Kidney glomerular epithelial cell (primary cell): ENCODE measurements at regions not wholly inside any gene's neighbourhood (a gene's known extent, or its start where the extent isn't known, plus 50 kb on each side); places are given as distances from the start of the nearest gene placed in this dataset.
"Not testable (repeated sequence)": the region's sequence is repeated elsewhere in the genome, so short reads cannot be mapped to it uniquely, and the experiment has no call there.

ENCODE experiments used
- DNase-seq: peaks from one replicate; lab custom pipeline; 2025; lab: John Stamatoyannopoulos, UW

- DNase-seq: no peak
Observed at GRCh38 chr13:59358014-59358413, 805.7 kb downstream of the DIAPH3 start.

GRCh38 chr13:59360108-59360507 is 803.6 kb downstream of the DIAPH3 start:
- no peak for DNase-seq

GRCh38 chr13:59360916-59361315 is 802.8 kb downstream of the DIAPH3 start:
- DNase-seq: no peak

GRCh38 chr13:59363313-59363712 is 800.4 kb downstream of the DIAPH3 start:
- no peak for DNase-seq

GRCh38 chr13:59363947-59364346 is 799.8 kb downstream of the DIAPH3 start:
- no peak for DNase-seq

GRCh38 chr13:59364641-59365085 is 799.1 kb downstream of the DIAPH3 start:
- DNase-seq: no peak

- DNase-seq: no peak
Observed at GRCh38 chr13:59367467-59367866, 796.3 kb downstream of the DIAPH3 start.

GRCh38 chr13:59367904-59368303 is 795.8 kb downstream of the DIAPH3 start:
- DNase-seq: no peak

- DNase-seq: no peak
Observed at GRCh38 chr13:59368693-59369092, 795.0 kb downstream of the DIAPH3 start.

GRCh38 chr13:59371229-59371628 is 792.5 kb downstream of the DIAPH3 start:
- DNase-seq: no peak

GRCh38 chr13:59373341-59373740 is 790.4 kb downstream of the DIAPH3 start:
- no peak for DNase-seq

GRCh38 chr13:59374691-59375090 is 789.0 kb downstream of the DIAPH3 start:
- DNase-seq: no peak

GRCh38 chr13:59384154-59384553 is 779.6 kb downstream of the DIAPH3 start:
- no peak for DNase-seq

GRCh38 chr13:59391696-59392095 is 772.0 kb downstream of the DIAPH3 start:
- peak; percentile 82 for DNase-seq

- DNase-seq: no peak
Observed at GRCh38 chr13:59392328-59392727, 771.4 kb downstream of the DIAPH3 start.

GRCh38 chr13:59394496-59394895 is 769.2 kb downstream of the DIAPH3 start:
- no peak for DNase-seq

- no peak for DNase-seq
Observed at GRCh38 chr13:59398127-59398526, 765.6 kb downstream of the DIAPH3 start.

GRCh38 chr13:59398661-59399060 is 765.1 kb downstream of the DIAPH3 start:
- DNase-seq: no peak

GRCh38 chr13:59399513-59399912 is 764.2 kb downstream of the DIAPH3 start:
- DNase-seq: no peak

- no peak for DNase-seq
Observed at GRCh38 chr13:59404331-59404730, 759.4 kb downstream of the DIAPH3 start.

GRCh38 chr13:59407251-59407650 is 756.5 kb downstream of the DIAPH3 start:
- DNase-seq: not testable (repeated sequence)

GRCh38 chr13:59408738-59409137 is 755.0 kb downstream of the DIAPH3 start:
- no peak for DNase-seq

GRCh38 chr13:59409211-59409610 is 754.5 kb downstream of the DIAPH3 start:
- no peak for DNase-seq

GRCh38 chr13:59409634-59410200 is 754.0 kb downstream of the DIAPH3 start:
- DNase-seq: no peak

- DNase-seq: no peak
Observed at GRCh38 chr13:59413126-59413525, 750.6 kb downstream of the DIAPH3 start.
